Germinal center (tissue), 1 donor: ENCODE measurements at regions not wholly inside any gene's neighbourhood (a gene's known extent, or its start where the extent isn't known, plus 50 kb on each side); places are given as distances from the start of the nearest gene placed in this dataset.

Source experiments
- DNase-seq: peaks from one replicate; pipeline ENCODE4 v3.0.0; 2012; ENCODE audit warnings: mixed read lengths, low spot score

DNA sequence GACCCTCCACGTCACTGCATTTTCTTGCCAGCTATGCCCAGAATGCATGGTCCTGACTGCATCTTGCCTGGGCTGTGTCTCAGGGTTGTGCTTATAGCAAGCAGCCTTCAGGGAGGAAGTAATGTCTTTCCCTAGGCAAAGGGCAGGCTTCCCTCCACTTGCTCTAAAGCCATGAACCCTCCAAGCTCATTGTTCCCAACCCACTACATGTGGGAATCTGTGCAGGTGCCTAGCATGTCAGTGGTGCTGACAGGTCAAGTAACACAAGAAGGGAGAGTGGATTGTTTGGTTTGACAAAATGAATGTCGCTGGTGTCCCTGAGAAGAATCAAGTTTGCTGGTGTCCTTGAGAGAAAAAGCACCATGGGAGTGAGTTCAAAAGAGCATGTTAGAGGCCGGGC, 53.9 kb upstream of the UCN3 start:
- DNase-seq: no peak

DNA sequence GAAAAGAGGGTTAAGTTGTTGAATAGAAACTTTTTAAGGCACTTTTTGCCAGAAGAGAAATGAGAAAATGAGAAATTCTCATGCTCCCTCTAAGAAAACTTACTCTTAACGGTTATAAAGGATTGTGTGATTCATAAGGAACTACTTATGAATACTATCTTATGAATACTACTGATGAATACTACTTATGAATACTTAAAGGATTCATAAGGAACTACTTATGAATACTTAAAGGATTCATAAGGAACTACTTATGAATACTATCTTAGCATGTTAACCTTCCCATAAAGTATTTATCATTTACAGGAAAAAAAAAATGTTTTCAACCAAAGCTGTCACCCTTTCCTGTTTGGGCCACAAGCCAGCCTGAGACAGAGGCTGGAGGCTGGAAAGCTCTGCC, 53.1 kb upstream of the UCN3 start:
- DNase-seq: no peak

DNA sequence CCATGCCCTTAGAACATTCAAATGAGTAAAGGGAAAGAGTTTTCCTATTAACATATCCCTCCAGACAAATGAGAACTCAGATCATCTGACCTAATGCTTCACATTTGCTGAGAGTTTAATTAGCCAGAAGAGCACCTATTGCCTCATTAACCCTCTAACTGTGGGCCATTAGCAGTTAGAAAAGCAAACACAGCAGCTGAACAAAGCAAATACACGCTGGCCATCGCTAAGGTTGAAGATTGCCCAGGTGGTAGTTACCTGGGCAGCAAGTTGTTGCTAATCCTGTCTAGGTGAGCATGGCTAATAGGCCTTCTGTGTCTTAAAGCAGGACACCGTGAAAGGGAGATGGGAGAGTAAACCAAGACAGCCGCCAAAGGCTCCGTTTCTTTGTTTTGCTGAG, 49.9 kb upstream of the UCN3 start:
- no peak for DNase-seq
